HG03558 (cell line): ENCODE measurements at regions not wholly inside any gene's neighbourhood (a gene's known extent, or its start where the extent isn't known, plus 50 kb on each side); places are given as distances from the start of the nearest gene placed in this dataset.
"Not testable (repeated sequence)": the region's sequence is repeated elsewhere in the genome, so short reads cannot be mapped to it uniquely, and the experiment has no call there.

Experiments used
- ATAC-seq: cut with Tn5 transposase; IDR thresholded peaks from one replicate; pipeline ENCODE4 v1.9.1; 2021; ENCODE audit warnings: moderate number of reproducible peaks; ENCODE audit not compliant: unreplicated experiment; ENCODE audit errors: extremely low read depth

DNA sequence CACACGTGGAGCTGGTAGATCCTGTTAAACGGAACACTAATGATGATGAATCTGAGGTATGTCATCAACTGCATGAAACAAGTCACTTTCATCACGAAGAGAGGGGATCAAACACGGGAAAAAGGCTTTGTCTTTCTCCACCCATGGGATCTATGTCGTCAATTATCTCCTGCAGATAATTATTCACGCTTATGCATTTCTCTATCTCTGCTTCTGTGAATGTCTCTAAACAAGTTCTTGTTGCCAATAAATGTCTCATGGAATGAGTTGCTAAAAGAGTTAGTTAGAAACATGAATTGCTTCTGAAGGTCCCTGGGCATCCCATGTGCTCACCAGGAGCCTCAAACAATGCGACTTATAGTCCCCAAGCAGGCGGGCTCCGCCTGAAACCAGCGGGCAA lies 1228.2 kb upstream of the TMEM132C start:
- no peak for ATAC-seq

DNA sequence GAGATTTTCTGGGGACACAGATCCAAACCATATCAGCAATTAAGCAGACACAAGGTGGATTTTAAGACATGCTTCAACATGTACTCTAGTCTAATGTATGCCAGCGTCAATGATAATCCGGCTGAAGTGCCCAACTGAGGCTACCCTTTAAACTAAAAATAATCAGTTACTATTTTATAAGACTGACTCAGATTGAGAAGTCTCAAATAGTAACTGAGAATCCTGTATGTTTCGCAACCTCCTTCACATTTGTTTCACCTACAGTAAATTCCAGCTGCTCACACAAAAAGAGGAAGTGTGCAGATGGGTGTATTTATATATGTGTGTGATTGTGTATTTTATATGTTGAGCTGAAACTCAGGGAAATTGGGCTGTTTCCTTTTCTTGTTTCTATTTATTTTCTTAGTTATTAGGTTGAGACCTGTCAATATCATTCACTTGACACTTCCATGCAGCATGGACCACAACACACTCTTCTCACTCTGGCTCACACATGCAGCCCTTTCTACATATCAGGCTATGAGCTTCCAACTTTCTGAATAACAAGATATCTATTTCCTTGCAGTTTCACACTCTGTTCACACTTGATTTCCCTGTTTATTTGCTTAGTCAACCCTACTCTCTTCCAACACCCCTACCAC lies 1224.9 kb upstream of the TMEM132C start:
- peak; percentile 94 for ATAC-seq

DNA sequence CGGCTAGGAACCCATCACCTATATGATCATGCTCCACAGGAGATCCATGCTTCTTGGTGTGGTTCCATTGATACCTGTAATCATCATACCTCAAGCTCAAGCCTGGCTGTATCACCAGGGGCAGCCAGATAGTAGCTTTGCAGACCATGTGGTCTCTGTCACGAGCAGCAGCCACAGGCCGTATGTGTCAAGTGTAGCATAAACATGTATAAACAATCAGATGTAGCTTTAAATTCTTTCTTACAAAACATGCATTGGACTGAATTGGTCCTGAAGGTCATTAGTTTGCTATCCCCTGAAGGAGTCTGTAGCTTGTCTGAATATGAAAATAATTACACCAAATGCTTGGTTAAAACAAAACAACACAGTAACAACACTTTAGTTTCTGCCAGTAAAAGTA lies 1223.2 kb upstream of the TMEM132C start:
- no peak for ATAC-seq

DNA sequence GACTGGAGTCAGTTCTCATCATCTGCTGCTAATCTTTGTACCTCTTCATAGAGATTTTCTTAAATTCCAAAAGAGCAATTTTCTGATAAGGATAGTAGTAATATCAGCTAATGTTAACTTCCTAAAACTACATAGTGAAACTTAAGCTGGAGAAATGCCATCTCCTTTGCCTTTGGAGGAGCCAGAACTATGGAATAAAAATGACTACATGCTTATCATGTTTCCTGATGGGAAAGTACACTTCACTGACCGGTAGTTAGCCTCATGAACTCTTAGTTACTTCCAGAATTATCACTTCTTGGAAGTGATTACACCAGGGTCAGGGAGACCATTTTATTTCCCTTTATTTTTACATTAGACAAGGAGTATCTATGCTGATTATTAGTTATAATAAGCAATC lies 1222.1 kb upstream of the TMEM132C start:
- ATAC-seq = no peak

DNA sequence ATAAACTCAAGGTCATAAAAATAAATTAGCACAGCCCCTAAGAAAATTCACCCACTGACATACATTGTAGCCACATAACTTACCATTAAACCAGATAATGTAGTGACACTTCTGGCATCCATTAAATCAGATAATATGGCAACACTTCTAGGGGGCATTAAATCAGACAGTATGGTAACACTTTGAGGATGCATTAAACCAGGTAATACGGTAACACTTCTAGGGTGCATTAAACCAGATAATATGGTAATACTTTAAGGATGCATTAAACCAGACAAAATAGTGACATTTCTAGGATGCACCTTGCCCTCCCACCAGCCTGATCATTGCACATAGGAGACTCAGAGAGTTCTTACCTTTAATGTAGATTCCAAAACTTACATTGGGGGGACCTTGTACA lies 1220.5 kb upstream of the TMEM132C start:
- no peak for ATAC-seq

DNA sequence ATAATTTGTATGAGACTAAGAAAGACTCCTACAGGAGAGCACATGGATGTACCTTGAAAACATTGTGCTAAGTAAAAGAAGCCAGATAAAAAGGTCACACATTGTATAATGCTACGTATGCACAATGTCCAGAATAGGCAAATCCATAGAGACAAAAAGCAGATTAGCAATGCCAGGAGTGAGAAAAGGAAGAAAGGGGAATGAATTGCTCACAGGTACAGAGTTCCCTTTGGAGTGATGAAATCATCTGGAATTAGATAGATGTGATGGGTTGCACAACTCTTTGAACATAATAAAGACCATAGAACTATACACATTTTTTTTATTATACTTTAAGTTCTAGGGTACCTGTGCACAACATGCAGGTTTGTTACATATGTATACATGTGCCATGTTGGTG lies 1218.9 kb upstream of the TMEM132C start:
- ATAC-seq = no peak

DNA sequence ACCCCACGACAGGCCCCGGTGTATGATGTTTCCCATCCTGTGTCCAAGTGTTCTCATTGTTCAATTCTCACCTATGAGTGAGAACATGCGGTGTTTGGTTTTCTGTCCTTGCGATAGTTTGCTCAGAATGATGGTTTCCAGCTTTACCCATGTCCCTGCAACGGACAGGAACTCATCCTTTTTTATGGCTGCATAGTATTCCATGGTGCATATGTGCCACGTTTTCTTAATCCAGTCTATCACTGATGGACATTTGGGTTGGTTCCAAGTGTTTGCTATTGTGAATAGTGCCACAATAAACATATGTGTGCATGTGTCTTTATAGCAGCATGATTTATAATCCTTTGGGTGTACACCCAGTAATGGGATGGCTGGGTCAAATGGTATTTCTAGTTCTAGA lies 1218.4 kb upstream of the TMEM132C start:
- ATAC-seq = not testable (repeated sequence)

DNA sequence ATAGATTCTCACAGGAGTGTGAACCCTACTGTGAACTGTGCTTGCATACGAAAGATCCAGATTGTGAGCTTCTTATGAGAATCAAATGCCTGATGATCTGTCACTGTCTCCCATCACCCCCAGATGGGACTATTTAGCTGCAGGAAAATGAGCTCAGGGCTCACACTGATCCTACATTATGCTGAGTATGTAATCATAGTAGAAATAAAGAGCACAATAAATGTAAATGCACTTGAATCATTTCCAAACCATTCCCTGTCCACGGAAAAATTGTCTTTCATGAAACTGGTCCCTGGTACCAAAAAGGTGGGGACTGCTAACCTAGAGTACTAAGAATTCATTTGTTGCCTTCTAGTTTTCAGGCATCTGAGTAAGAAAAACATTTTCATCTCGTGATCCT lies 1215.8 kb upstream of the TMEM132C start:
- ATAC-seq = no peak

DNA sequence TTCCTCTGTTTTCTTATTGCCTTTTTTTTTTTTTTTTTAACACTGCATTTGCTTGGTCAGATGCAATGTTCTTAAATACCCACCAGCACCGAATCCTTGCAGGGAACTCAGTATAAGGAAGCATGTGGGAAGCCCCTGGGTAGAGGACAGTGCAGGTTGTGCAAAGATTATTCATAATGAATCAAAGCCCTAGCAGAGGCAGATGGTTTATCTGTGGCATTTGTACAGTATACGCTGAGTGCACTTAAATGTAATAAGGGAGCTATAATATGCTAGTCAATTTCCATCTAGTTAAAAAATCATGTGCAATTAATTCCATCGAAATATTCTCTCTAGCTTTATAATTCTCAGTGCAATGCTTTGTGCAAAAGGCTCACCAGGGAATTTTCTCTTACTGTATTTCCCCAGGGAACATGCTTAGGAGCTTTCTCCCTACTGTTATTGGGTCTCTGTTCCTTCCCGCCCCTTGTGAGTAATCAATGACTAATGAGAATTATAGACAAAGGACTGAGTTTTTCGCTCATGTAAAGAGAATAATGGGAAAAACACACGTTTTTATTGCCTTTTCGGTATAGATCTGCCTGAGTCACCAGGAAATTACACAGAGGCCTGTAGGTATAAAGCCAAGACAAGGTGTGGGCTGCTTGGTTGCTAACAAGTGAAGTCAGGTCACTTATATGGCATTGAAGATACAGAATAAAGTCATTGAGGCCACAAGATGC lies 1214.3 kb upstream of the TMEM132C start:
- no peak for ATAC-seq

DNA sequence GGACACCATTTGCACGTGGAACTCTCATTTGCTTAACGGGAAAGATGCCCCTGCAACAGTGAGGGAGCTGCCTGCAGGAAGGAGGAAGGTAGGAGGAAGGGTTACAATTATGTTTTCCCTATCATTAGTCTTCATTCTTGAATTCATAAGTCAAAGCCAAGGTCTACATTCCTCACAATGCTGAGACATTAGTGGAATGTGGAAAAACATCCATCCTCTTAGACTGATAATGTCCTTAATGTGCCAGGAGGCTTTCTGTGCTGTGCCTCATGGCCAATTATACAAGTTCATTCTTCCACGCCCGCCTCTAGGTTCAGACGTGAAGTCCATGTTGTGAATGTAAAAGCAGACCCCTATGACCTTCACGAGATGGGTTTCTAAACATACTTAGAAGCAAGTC lies 1212.4 kb upstream of the TMEM132C start:
- ATAC-seq = no peak

DNA sequence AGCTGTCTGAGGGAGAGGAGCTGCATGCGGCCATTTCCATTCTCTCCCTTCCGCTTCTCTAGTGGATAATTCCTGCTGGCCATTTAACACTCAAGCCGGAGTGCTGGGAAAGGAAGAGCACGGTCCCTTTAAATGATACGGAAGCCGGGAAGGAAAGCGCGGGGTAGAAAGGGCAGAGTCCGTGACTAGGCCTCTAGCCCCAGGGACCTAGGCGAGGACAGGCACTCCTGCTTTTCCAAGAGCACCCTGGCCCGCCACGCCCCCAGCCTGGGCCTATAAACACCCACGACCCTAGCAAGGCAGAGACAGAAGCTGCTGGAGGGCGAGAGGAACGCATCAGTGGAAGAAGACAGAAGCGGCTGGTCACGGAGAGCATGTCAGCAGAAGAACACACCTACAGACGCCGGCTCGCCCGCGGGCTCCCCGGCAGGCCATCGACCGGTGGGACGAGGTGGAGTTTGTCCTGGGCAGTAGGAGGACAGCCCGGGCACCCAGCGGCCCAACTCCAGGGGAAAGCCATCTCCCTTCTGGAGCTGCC lies 1206.6 kb upstream of the TMEM132C start:
- ATAC-seq = no peak

DNA sequence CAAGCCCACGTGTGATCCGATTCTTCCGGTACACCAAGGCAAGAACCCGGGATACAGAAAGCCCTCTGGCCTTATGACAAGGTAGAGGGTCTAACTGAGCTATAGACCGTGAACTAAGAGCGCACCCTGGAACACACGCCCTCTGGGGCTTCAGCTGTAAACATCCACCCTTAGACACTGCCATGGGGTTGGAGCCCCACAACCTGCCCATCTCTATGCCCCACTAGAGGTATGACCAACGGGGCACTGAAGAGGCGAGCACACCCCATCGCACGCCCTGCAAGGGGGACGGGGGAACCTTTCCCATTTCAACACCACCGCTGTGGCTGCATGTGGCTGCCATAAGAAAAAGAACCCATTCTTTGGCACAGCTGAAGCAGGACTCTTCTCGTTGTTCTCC lies 1206.0 kb upstream of the TMEM132C start:
- ATAC-seq = no peak

DNA sequence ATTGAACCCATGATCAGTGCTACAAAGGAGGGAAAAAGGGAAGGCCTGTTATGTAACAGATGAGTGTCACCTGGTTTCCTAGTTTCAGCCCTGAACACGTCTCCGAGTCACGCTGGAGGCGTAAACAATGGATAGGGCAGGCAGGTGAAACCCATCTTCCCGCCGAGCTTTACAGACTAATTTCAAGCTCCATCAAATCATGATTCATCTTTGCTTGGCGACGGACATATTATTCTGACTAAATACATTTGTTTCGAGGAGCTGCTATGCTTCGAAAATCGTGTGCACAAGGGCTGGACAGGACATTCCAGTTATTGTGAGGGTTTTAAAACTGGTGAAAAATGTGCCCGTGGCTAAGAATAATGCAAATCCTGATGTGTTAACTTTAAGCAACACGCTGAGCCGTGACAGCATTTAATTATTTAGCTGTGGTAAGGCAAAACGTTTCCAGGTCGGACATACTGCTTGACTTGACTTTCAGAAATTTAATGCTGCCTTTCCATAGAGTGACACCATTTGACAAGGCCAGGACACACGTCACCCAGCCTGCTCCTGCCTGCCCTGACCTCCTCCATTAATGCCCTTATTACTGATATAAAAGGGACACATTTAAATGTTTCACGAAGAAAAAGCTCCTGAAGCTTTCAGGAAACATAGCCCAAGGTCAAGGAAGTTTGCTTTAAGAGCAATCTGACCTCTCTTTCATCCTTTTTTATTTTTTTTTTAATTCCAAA lies 1203.5 kb upstream of the TMEM132C start:
- no peak for ATAC-seq

DNA sequence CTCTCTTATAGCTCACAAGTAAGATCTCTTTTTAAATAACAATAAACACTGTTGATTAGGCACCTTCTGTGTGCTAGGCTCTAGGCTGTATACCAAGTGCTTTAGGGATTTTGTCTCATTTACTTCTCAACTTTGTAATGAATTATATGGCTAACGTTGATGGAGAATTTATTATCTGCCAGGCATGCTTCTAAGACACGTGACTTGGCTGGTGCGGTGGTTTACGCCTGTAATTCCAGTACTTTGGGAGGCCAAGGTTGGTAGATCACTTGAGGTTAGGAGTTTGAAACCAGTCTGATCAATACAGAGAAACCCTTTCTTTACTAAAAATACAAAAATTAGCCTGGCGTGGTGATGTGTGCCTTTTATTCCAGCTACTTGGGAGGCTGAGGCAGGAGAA lies 1202.8 kb upstream of the TMEM132C start:
- ATAC-seq = no peak

DNA sequence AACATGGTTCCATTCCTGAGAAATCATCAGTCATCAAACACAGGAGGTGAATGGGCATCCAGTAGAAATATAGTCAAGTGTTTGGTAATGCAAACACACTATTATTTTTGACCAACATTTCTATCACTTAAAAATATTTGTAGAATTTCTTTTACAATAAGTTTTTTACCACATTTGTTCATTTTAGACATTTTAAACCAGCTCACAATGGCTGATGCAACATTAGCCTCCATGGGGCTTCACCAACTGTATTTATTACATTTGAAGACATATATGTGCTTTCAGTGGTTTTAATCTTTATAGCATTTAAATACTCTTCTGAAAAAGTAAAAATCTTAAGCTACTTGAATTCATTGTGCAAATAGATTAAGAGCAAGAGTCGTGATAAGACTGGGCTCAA lies 1201.4 kb upstream of the TMEM132C start:
- ATAC-seq = no peak

DNA sequence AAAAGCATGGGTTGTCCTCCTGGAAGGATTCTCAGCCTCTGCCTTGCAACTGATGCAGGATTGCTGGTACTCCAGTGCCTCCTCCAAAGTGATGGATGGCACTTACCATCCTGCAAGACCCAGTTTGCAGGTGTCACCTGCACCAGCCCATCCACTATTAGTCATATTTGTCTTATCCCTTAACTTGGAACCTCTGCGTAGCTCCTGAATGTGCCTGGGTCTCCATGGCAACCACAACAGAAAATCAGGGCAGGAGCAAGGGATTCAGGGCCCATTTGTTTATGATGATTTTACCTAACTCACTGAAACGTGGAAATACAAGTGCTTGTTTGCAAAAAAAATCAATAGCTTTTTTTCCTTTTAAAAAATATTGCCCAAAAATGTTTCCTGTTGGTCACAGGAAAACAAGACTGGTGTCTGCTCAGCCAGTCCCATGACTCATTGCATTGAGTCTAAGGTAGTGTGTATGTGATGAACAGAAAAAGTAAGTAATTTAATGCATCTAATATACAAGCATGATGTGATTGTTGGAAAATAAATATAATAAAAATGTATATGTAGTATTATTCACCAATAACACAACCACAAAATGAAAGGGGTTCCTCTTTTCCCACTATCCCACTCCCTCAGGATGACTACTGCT lies 1196.3 kb upstream of the TMEM132C start:
- no peak for ATAC-seq

DNA sequence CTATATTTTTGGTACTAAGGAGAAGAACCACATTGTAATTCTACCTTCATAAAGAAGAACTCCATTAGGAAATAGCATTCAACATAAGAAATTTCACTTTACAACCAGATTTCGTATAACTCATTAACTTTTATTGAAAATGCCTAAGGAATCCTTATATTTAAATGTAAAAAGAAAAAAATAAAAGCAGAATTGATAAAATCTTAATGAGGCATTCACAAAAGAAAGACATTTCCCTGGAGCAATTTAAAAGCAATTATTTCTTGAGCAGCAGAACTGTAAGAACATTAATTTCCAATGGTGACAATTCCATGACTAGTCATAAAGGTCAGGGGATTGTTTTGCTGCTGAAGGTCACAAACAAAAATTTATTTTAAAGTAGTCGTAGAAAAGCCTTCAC lies 1192.8 kb upstream of the TMEM132C start:
- no peak for ATAC-seq

DNA sequence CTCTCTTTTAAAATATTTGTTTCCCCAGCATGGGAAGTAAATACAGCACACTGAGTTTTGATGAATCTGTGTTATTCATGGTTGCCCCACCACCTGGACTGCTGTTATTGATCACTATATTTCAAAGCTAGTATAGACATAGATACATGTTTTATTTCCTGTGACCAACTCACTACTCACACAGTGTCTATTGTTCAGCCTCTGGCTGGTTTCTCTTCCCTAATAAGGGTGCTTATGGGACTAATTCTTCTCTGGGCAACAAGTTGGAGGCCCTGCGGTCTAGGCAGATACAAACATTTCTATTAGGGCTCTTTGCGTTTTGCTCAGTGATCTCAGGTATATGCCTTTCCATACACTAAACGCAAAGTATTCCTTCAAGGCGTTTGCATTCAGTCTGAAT lies 1191.0 kb upstream of the TMEM132C start:
- ATAC-seq = no peak

DNA sequence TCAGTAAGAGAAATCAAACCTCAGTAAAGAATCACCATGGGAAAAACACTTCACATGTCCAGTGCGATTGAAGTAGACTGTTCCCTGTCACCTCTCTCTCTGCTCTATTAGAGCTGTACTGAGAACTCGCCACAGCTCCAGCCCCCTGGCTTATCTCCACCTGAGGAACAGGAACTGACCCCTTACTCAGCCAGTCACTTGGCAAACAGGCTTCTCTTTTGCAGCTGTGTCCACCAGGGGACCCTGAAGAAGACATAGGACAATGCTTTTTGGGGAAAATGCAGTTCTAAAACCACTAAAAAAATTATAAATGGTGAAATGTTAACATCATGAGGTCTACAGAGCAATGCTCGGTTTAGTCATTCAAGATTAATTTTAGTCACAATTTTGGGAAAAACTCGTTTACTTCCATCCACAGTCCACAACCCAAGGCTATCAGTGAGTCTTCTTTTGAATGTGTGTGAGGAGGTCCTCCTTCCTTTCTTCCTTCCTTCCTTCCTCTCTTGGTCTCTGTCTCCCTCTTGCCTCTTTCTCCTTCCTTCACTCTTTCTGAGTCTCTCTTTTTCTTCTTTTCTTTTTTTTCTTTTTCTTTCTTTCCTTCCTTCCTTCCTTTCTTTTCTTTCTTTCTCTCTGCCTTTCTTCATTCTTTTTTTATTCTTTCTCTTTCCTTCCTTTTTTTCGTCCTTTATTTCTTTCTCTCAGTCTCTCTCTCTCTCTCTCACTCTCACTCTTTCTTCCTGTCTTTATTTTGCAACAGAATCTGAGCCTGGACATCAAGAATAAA lies 1189.5 kb upstream of the TMEM132C start:
- no peak for ATAC-seq
